MCF 10A (cell line): ENCODE measurements at regions not wholly inside any gene's neighbourhood (a gene's known extent, or its start where the extent isn't known, plus 50 kb on each side); places are given as distances from the start of the nearest gene placed in this dataset.

Source experiments
- BruUV-seq: library from RNA; stranded (reverse); fragments of 400-500 nt; replicated peaks from 2 replicates; lab custom pipeline; 2021; lab: Mats Ljungman, UMichigan
- CTCF ChIA-PET: fragments of 300-600 bp; sonication (Branson Sonifier 250); formaldehyde crosslinking; extraction: SDS; loops from one replicate; lab custom pipeline; 2021; ENCODE audit warnings: antibody characterized with exemption, inconsistent platforms; lab: Yijun Ruan, JAX
- POLR2A ChIA-PET: fragments of 300-600, 350-650 bp; sonication (Branson Sonifier 250); formaldehyde crosslinking; extraction: SDS; loops from one replicate; lab custom pipeline; 2020; ENCODE audit warnings: antibody characterized with exemption, inconsistent platforms; lab: Yijun Ruan, JAX
- DNase-seq: peaks from one replicate; pipeline ENCODE4 v3.0.0-alpha.2; 2018; ENCODE audit not compliant: unreplicated experiment
- H3K27ac Mint-ChIP-seq: one replicate; pipeline ENCODE4 v1.8.0; 2022; ENCODE audit warnings: mild to moderate bottlenecking, low read depth, mixed read lengths; ENCODE audit not compliant: unreplicated experiment
- H3K27me3 Mint-ChIP-seq: one replicate; pipeline ENCODE4 v1.8.0; 2022; ENCODE audit warnings: mixed read lengths; ENCODE audit not compliant: insufficient read depth, unreplicated experiment
- H3K36me3 Mint-ChIP-seq: one replicate; pipeline ENCODE4 v1.8.0; 2022; ENCODE audit warnings: mild to moderate bottlenecking, moderate library complexity, mixed read lengths; ENCODE audit not compliant: insufficient read depth, unreplicated experiment
- H3K4me1 Mint-ChIP-seq: one replicate; pipeline ENCODE4 v1.8.0; 2022; ENCODE audit warnings: mixed read lengths; ENCODE audit not compliant: insufficient read depth, unreplicated experiment
- H3K4me3 Mint-ChIP-seq: one replicate; pipeline ENCODE4 v1.8.0; 2022; ENCODE audit warnings: mild to moderate bottlenecking, moderate library complexity, mixed read lengths; ENCODE audit not compliant: unreplicated experiment
- H3K9me3 Mint-ChIP-seq: one replicate; pipeline ENCODE4 v1.8.0; 2022; ENCODE audit warnings: mixed read lengths; ENCODE audit not compliant: unreplicated experiment
- CTCF ChIP-seq: fragments of 200-600 bp; IDR thresholded peaks from one replicate; pipeline ENCODE4 v1.8.0; 2022; ENCODE audit warnings: antibody characterized with exemption, mild to moderate bottlenecking; ENCODE audit not compliant: unreplicated experiment
- intact Hi-C: fragments of 100-400 bp; cut with micrococcal nuclease; formaldehyde crosslinking; loops from 2 replicates; pipeline ENCODE4 v1.14.1; 2022

- CTCF ChIA-PET = no interaction called here
Observed at GRCh38 chr7:84829719-84830118, 357.1 kb downstream of the SEMA3D start.

GRCh38 chr7:84824057-84824651 is 362.7 kb downstream of the SEMA3D start:
- Mint-ChIP-seq H3K27me3 (no peaks in the 10 kb centered on the region), H3K4me3 (no peak overlapping the region), H3K4me1 (no peaks in the 10 kb centered on the region), H3K36me3 (no peaks in the 10 kb centered on the region), H3K9me3 (no peaks in the 10 kb centered on the region), H3K27ac (no peak overlapping the region)
- POLR2A ChIA-PET = no interaction called here
- no peak for DNase-seq
- no TSS peak for BruUV-seq
- CTCF ChIA-PET = no interaction called here
- intact Hi-C loops = no loop called here
- no peak for TF ChIP-seq CTCF

More at GRCh38 chr7:84829719-84830118, 357.1 kb downstream of the SEMA3D start:
- no TSS peak for BruUV-seq
- POLR2A ChIA-PET = interaction anchor here (0.9 kb wide), 1 partner anchor 9 kb away, joined by 4 read pairs; no protein-coding TSS in a partner anchor
- H3K27me3 Mint-ChIP-seq = no peaks in the 10 kb centered on the region
- no peak for DNase-seq
- intact Hi-C loops = no loop called here
- H3K27ac Mint-ChIP-seq = no peak overlapping the region
- no peaks in the 10 kb centered on the region for H3K36me3 Mint-ChIP-seq
- no peak for TF ChIP-seq CTCF
- no peaks in the 10 kb centered on the region for H3K4me1 Mint-ChIP-seq
- H3K4me3 Mint-ChIP-seq = no peak overlapping the region
- H3K9me3 Mint-ChIP-seq = no peaks in the 10 kb centered on the region

GRCh38 chr7:84823530-84823929 is 363.3 kb downstream of the SEMA3D start:
- Mint-ChIP-seq H3K4me3 (no peak overlapping the region), H3K36me3 (no peaks in the 10 kb centered on the region), H3K4me1 (no peaks in the 10 kb centered on the region), H3K27me3 (no peaks in the 10 kb centered on the region), H3K9me3 (no peaks in the 10 kb centered on the region), H3K27ac (no peak overlapping the region)
- CTCF ChIA-PET = interaction anchor here (0.7 kb wide), 1 partner anchor 553 kb away, joined by 3 read pairs; no protein-coding TSS in a partner anchor
- TF ChIP-seq CTCF = no peak
- no peak for DNase-seq
- intact Hi-C loops = no loop called here
- POLR2A ChIA-PET = interaction anchor here (0.7 kb wide), 1 partner anchor 44 kb away, joined by 3 read pairs; no protein-coding TSS in a partner anchor
- no TSS peak for BruUV-seq

- no TSS peak for BruUV-seq
- no peaks in the 10 kb centered on the region for H3K9me3 Mint-ChIP-seq
- H3K36me3 Mint-ChIP-seq = no peaks in the 10 kb centered on the region
- H3K4me3 Mint-ChIP-seq = no peak overlapping the region
- intact Hi-C loops = no loop called here
- CTCF ChIA-PET = interaction anchor here (0.7 kb wide), 1 partner anchor 553 kb away, joined by 3 read pairs; no protein-coding TSS in a partner anchor
- DNase-seq = no peak
- POLR2A ChIA-PET = interaction anchor here (0.7 kb wide), 1 partner anchor 45 kb away, joined by 3 read pairs; no protein-coding TSS in a partner anchor
- H3K4me1 Mint-ChIP-seq = no peaks in the 10 kb centered on the region
- no peak for TF ChIP-seq CTCF
- no peaks in the 10 kb centered on the region for H3K27me3 Mint-ChIP-seq
- H3K27ac Mint-ChIP-seq = no peak overlapping the region
Observed at GRCh38 chr7:84822941-84823510, 363.8 kb downstream of the SEMA3D start.
